HG03575 (cell line): ENCODE measurements at regions not wholly inside any gene's neighbourhood (a gene's known extent, or its start where the extent isn't known, plus 50 kb on each side); places are given as distances from the start of the nearest gene placed in this dataset.

Experiments used
- ATAC-seq: cut with Tn5 transposase; IDR thresholded peaks from one replicate; pipeline ENCODE4 v1.9.1; 2021; ENCODE audit not compliant: unreplicated experiment, insufficient number of reproducible peaks, low FRiP score; ENCODE audit errors: extremely low read depth

GRCh38 chr6:67300430-67301040, 1334.5 kb upstream of the ADGRB3 start:
- no peak for ATAC-seq

GRCh38 chr6:67292169-67292568, 1342.9 kb upstream of the ADGRB3 start:
- no peak for ATAC-seq

GRCh38 chr6:67287566-67287965, 1347.5 kb upstream of the ADGRB3 start:
- ATAC-seq, result no peak

GRCh38 chr6:67285770-67286495, 1349.1 kb upstream of the ADGRB3 start:
- ATAC-seq, result no peak

- ATAC-seq, result no peak
These were observed 1357.8 kb upstream of the ADGRB3 start for GRCh38 chr6:67277312-67277711.

- no peak for ATAC-seq
These were observed 1368.8 kb upstream of the ADGRB3 start for GRCh38 chr6:67265996-67266921.

GRCh38 chr6:67252663-67253062, 1382.4 kb upstream of the ADGRB3 start:
- no peak for ATAC-seq

- ATAC-seq, result no peak
These were observed 1387.0 kb upstream of the ADGRB3 start for GRCh38 chr6:67248077-67248476.

GRCh38 chr6:67244037-67244436, 1391.0 kb upstream of the ADGRB3 start:
- ATAC-seq, result no peak

- ATAC-seq, result no peak
These were observed 1397.8 kb upstream of the ADGRB3 start for GRCh38 chr6:67237277-67237676.

GRCh38 chr6:67231092-67231491, 1404.0 kb upstream of the ADGRB3 start:
- no peak for ATAC-seq

- ATAC-seq, result no peak
These were observed 1410.1 kb upstream of the ADGRB3 start for GRCh38 chr6:67224989-67225388.

- ATAC-seq, result no peak
These were observed 1413.9 kb upstream of the ADGRB3 start for GRCh38 chr6:67221226-67221625.

GRCh38 chr6:67219346-67219745, 1415.7 kb upstream of the ADGRB3 start:
- ATAC-seq, result no peak

GRCh38 chr6:67212584-67212983, 1422.5 kb upstream of the ADGRB3 start:
- ATAC-seq, result no peak

GRCh38 chr6:67210450-67210849, 1424.6 kb upstream of the ADGRB3 start:
- ATAC-seq, result no peak

- ATAC-seq, result no peak
These were observed 1433.5 kb upstream of the ADGRB3 start for GRCh38 chr6:67201563-67201962.

- ATAC-seq, result no peak
These were observed 1434.3 kb upstream of the ADGRB3 start for GRCh38 chr6:67200626-67201403.

- ATAC-seq, result no peak
These were observed 1435.7 kb upstream of the ADGRB3 start for GRCh38 chr6:67199425-67199824.
